GM12878 (cell line): ENCODE measurements at regions not wholly inside any gene's neighbourhood (a gene's known extent, or its start where the extent isn't known, plus 50 kb on each side); places are given as distances from the start of the nearest gene placed in this dataset.
A peak's percentile ranks its signal among the peaks of the same experiment; 100 is the strongest.

Experiments used
- ATAC-seq: fragments of 200-7000 bp; cut with Tn5 transposase; 3 replicates; pipeline ENCODE4 v1.9.1; 2020; ENCODE audit warnings: mild to moderate bottlenecking, moderate library complexity
- BruUV-seq: library from RNA; stranded (reverse); fragments of 400-500 nt; replicated peaks from 2 replicates; lab custom pipeline; 2021; lab: Mats Ljungman, UMichigan
- CTCF ChIA-PET: fragments of 300-600 bp; sonication (Branson Sonifier 250); formaldehyde crosslinking; extraction: SDS; loops from one replicate; lab custom pipeline; 2021; ENCODE audit warnings: inconsistent platforms; lab: Yijun Ruan, JAX
- POLR2A ChIA-PET: fragments of 350-600 bp; formaldehyde crosslinking; extraction: SDS; loops from one replicate; lab custom pipeline; 2021; ENCODE audit warnings: inconsistent platforms; lab: Charles Lee
- RAD21 ChIA-PET: fragments of 300-600 bp; sonication (Branson Sonifier 250); formaldehyde crosslinking; loops from one replicate; lab custom pipeline; 2023; ENCODE audit warnings: antibody characterized with exemption; ENCODE audit not compliant: unreplicated experiment; lab: Charles Lee
- SMC1A ChIA-PET: fragments of 300-600 bp; sonication (Branson Sonifier 250); formaldehyde crosslinking; loops from one replicate; lab custom pipeline; 2023; ENCODE audit not compliant: unreplicated experiment, uncharacterized antibody; lab: Charles Lee
- DNase-seq: peaks from one replicate; pipeline ENCODE4 v3.0.0-alpha.2; 2011; ENCODE audit warnings: low read depth, low spot score
- FAIRE-seq: peaks from 3 replicates; lab custom pipeline; 2011; peaks lifted over from hg19 to GRCh38; lab: Jason Lieb, UNC
- H2AFZ ChIP-seq: 2 replicates; pipeline ENCODE4 v1.6.0; 2011; ENCODE audit warnings: low read depth, low read length, control low read depth; ENCODE audit not compliant: control insufficient read depth
- H3K27ac ChIP-seq: 2 replicates; pipeline ENCODE4 v1.5.1; 2011; ENCODE audit warnings: control low read depth; ENCODE audit not compliant: control insufficient read depth, insufficient read depth
- H3K27me3 ChIP-seq, 2 experiments: replicated peaks in 1 of 2; 2 replicates each; pipeline versions ENCODE4 v1.6.0 to v1.6.1; 2011; ENCODE audit warnings: low read length in 1 of 2; ENCODE audit not compliant: control insufficient read depth in 2 of 2, insufficient read depth in 2 of 2
- H3K36me3 ChIP-seq, 2 experiments: 2 replicates each; pipeline ENCODE4 v1.5.1; 2011; ENCODE audit warnings: low read length in 1 of 2; ENCODE audit not compliant: control insufficient read depth in 2 of 2, insufficient read depth in 2 of 2
- H3K4me1 ChIP-seq: 2 replicates; pipeline ENCODE4 v1.6.1; 2011; ENCODE audit warnings: mild to moderate bottlenecking, low read length, moderate library complexity, mixed read lengths; ENCODE audit not compliant: control insufficient read depth, insufficient read depth
- H3K4me2 ChIP-seq: 2 replicates; pipeline ENCODE4 v1.6.0; 2011; ENCODE audit warnings: control low read depth; ENCODE audit not compliant: control insufficient read depth, insufficient read depth
- H3K4me3 ChIP-seq: fragments of 200-600 bp; sonication (generic); 2 replicates; pipeline ENCODE4 v1.5.1; 2016
- H3K79me2 ChIP-seq: 2 replicates; pipeline ENCODE4 v1.6.0; 2011; ENCODE audit warnings: low read length; ENCODE audit not compliant: control insufficient read depth, insufficient read depth
- H3K9ac ChIP-seq: 2 replicates; pipeline ENCODE4 v1.8.0; 2011; ENCODE audit warnings: low read length, control low read depth, mixed read lengths; ENCODE audit not compliant: control insufficient read depth, insufficient read depth
- H3K9me3 ChIP-seq: replicated peaks from 3 replicates; pipeline ENCODE4 v1.5.1; 2011; ENCODE audit warnings: mild to moderate bottlenecking, low read length; ENCODE audit not compliant: control insufficient read depth, insufficient read depth
- H4K20me1 ChIP-seq: 2 replicates; pipeline ENCODE4 v1.6.0; 2011; ENCODE audit not compliant: control insufficient read depth, insufficient read depth
- DPF2 ChIP-seq: fragments of 450-650 bp; IDR thresholded peaks from 2 replicates; pipeline ENCODE4 v1.6.1; 2017; ENCODE audit warnings: mild to moderate bottlenecking
- FOXK2 ChIP-seq: fragments of 450-650 bp; IDR thresholded peaks from 2 replicates; pipeline ENCODE4 v1.6.1; 2017; ENCODE audit warnings: mild to moderate bottlenecking, moderate library complexity
- GATAD2B ChIP-seq: fragments of 450-650 bp; conservative IDR thresholded peaks from 2 replicates; pipeline ENCODE4 v1.6.1; 2017; ENCODE audit warnings: low read depth, mild to moderate bottlenecking, moderate library complexity
- NFXL1 ChIP-seq: fragments of 450-650 bp; IDR thresholded peaks from 2 replicates; pipeline ENCODE4 v1.6.1; 2017; ENCODE audit warnings: antibody characterized with exemption, mild to moderate bottlenecking, borderline replicate concordance
- NR2F1 ChIP-seq: fragments of 450-650 bp; conservative IDR thresholded peaks from 2 replicates; pipeline ENCODE4 v1.6.1; 2017; ENCODE audit warnings: mild to moderate bottlenecking
- POLR2A ChIP-seq: IDR thresholded peaks from 2 replicates; pipeline ENCODE4 v1.6.1; 2011; ENCODE audit warnings: low read depth, mild to moderate bottlenecking, low read length
- SKIL ChIP-seq: fragments of 450-650 bp; IDR thresholded peaks from 2 replicates; pipeline ENCODE4 v1.6.1; 2017; ENCODE audit warnings: mild to moderate bottlenecking, low read depth, inconsistent platforms; ENCODE audit not compliant: poor library complexity, severe bottlenecking
- WRNIP1 ChIP-seq: IDR thresholded peaks from 2 replicates; pipeline ENCODE4 v1.6.1; 2011; ENCODE audit warnings: low read depth, low read length, improper control_type of control experiment, borderline replicate concordance
- ZBTB11 ChIP-seq: fragments of 450-650 bp; formaldehyde crosslinking; IDR thresholded peaks from 2 replicates; pipeline ENCODE4 v1.5.0; 2022; ENCODE audit warnings: mild to moderate bottlenecking, missing genetic modification characterization
- WGBS: methylation state at CpG from one replicate; pipeline ENCODE4 v1.1.6; 2016; ENCODE audit warnings: low lambda C conversion rate; ENCODE audit not compliant: insufficient replicate concordance, insufficient coverage; ENCODE audit errors: missing lambda C conversion rate; 5-methylcytosine and 5-hydroxymethylcytosine counted together
- in situ Hi-C: fragments of 300-500 bp; cut with MboI; formaldehyde crosslinking; loops from 9 replicates; pipeline ENCODE4 v1.14.3; 2018; ENCODE audit warnings: mixed read lengths
- intact Hi-C: fragments of 100-400 bp; cut with micrococcal nuclease; formaldehyde crosslinking; loops from one replicate; pipeline ENCODE4 v1.14.2; 2022; ENCODE audit not compliant: unreplicated experiment

GRCh38 chr20:53809217-53809616 lies 215.6 kb upstream of the ZNF217 start:
- no peaks in the 10 kb centered on the region for H3K36me3 ChIP-seq
- H3K4me2 ChIP-seq, result no peak overlapping the region
- in situ Hi-C loops (no loop called here), intact Hi-C loops (no loop called here)
- no peak overlapping the region for H3K27ac ChIP-seq
- POLR2A ChIA-PET, result interaction anchor here (0.6 kb wide), 1 partner anchor 125 kb away, joined by 5 read pairs; no protein-coding TSS in a partner anchor
- no peaks in the 10 kb centered on the region for H4K20me1 ChIP-seq
- H3K27me3 ChIP-seq, result no peaks in the 10 kb centered on the region
- SMC1A ChIA-PET, result interaction anchor here (0.6 to 1.6 kb wide), 4 partner anchors 15 to 208 kb away, joined by 3 to 6 read pairs (median 4); no protein-coding TSS in a partner anchor
- FAIRE-seq, result no peak
- WGBS, result 71% methylated on average over 2 of the region's 2 CpGs
- ATAC-seq, result no peak
- no peaks in the 10 kb centered on the region for H3K79me2 ChIP-seq
- RAD21 ChIA-PET, result interaction anchor here (1.1 kb wide), 1 partner anchor 15 kb away, joined by 3 read pairs; no protein-coding TSS in a partner anchor
- 0 out of 2 replicates have a peak, but pooled peaks cover 5% of the 10 kb centered on the region for H3K4me1 ChIP-seq
- DNase-seq, result no peak
- TF ChIP-seq GATAD2B (no peak), DPF2 (no peak), FOXK2 (0 out of 2 replicates have a peak, but pooled peaks have one; percentile 13), POLR2A (no peak), WRNIP1 (no peak), NFXL1 (peak; percentile 75; the same call in 1 of the 2 replicates), ZBTB11 (CRISPR knock-in tag) (no peak), NR2F1 (no peak), SKIL (no peak)
- H3K9ac ChIP-seq, result no peak overlapping the region
- no peaks in the 10 kb centered on the region for H3K9me3 ChIP-seq
- no peak overlapping the region for H2AFZ ChIP-seq
- H3K4me3 ChIP-seq, result no peak overlapping the region
- BruUV-seq, result no TSS peak
- CTCF ChIA-PET, result interaction anchor here (1.7 kb wide), 1 partner anchor 53 kb away, joined by 4 read pairs; no protein-coding TSS in a partner anchor
